ENCODE measurements at regions not wholly inside any gene's neighbourhood (a gene's known extent, or its start where the extent isn't known, plus 50 kb on each side); places are given as distances from the start of the nearest gene placed in this dataset.

DNA sequence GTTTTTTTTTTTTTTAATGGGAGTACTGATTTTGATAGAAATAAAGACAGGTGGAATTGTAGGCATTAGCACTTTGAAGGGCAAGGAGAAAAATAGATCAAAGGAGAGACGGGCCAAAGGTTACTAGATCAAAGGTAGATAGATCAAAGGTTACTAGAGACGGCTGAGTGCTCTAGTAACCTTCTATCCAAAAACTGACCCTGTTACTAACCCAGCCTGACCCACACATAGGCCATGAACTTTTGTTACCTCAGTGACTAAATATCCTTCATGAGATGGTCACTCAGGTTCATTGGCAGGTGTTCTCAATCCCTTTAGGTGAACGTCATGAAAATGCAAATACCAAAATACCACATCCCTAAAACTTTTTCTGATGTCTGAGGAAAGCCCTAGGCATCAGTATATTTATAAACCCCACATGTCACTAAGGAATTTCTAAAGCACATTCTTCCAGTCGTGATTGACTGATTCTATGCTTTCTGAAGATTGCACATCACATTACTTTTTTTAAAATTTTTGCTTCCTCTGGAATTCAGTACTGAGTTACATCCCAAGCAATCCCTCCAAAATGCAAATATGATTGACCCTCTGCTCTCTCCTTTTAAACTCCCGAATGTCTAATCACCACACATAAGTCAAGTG is 772.7 kb downstream of the BRINP1 start:
- no peak for DNase-seq

DNA sequence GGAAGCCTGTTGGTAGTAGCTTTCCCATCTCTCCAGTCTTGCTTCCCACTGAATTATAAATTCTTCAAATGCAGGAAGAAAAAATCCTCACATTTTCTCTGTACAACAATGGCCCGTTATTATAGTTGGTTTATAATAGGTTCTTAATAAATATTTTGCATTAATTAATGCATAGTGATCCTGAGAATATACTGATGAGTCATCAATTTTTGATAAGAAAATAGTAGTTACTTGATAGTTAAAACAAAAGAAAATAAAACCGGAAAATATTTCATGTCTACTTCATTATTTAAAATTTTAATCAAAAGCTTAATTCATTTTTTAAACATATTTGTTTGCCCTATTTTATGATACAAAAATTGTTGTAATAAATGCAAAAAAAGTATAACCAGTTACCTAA is 762.6 kb downstream of the BRINP1 start:
- DNase-seq: no peak

DNA sequence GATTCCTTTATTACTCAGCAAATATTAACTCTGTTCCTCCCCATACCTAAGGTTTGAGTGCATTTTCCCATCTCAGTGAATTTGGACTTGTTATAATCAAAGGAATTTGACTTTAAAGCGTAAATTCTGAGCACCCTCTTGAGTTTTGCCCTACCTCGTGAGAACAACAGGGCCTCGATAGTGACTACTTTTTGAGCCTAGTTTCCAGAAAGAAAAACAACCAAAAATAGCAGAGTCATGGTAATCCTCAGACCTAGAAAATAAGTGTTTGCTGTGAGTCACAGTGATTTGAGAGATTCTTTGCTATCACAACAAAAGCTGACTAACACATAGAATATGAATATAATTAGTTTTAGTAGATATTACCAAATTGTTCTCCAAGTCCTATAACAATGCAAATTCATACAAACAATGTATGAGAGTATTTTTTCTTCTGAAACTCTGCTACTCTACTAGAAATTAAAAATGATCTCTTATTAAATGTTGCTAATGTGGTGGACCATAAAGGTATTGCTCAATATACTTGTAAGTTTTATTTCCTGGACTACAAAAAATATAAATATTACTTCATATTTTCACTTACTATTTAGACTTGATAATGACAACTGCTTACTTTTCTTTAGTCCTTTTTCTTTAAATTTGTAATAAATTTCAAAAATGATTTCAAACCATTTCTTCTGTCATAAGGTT is 759.7 kb downstream of the BRINP1 start:
- DNase-seq: peak; percentile 74

DNA sequence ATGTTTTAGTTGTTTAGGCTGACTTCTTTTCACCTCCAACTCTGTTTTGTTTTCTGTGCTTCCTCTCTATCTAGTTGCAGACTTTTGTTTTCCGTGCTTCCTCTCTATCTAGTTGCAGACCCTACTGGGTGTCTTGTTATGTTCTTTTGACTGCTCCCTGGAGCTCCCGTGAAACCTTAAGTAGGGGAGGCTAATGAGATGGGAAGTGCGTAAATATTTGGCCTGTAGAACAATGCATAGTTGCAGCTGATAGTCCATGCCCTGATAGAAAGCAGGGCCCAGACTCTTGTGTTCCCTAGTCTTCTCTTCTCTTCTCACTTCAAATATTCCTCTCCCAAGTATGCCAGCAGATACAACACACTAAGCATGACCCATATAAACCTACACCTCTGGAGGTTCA is 757.0 kb downstream of the BRINP1 start:
- no peak for DNase-seq

DNA sequence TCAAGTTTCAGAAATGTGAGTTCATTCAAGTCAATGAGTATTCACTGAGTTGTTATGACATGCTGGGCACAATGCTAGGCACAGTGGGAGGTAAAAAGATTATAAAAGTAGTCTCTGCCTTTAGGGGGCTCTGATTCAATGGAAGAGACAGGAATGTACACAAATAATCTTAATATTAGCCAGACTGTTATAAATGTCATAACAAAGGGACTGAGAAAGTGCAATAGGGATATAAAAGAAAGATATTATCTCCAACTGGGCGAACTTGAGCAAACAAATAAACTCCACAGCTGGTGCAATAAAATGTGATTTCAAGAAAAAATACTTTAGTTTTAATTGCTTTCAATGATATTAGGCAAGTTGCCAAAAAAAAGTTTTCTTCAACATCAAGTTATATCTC is 755.2 kb downstream of the BRINP1 start:
- no peak for DNase-seq

DNA sequence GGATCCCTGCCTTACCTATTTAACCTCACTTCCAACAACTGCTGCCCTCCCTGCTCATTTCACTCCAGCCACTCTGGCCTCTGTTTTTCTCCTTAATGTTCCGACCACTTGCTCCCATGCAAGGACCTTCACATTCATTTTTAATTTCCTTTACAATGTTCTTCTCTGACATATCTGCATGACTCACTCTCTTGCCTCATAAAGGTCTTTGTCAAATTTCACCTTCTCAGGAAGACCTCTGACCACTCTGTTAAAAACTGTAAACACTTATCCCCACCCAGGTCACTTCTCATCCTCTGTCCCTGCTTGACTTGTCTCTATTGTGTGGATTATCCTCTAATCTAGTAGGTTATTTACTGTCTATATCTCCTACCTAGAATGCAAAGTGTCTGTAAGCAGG is 751.2 kb downstream of the BRINP1 start:
- no peak for DNase-seq

DNA sequence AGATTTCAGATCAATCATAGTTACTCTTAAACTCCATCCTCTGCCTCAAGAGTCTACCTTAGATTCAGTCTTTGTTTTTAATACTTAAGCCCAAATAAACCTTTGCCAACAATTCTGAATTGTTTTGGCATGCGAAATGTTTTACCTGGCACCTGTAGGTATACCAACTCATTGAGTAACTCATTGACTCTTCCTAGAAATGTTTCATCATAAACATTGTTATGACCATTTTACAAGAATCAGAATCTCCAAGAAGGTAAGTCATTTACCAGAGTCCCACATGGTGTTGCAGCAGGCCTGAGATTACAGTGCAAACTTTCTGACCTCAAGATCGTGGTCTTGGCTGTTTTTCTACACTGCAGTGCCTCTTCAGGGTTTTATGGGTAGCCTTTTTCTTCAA is 750.4 kb downstream of the BRINP1 start:
- DNase-seq: no peak

DNA sequence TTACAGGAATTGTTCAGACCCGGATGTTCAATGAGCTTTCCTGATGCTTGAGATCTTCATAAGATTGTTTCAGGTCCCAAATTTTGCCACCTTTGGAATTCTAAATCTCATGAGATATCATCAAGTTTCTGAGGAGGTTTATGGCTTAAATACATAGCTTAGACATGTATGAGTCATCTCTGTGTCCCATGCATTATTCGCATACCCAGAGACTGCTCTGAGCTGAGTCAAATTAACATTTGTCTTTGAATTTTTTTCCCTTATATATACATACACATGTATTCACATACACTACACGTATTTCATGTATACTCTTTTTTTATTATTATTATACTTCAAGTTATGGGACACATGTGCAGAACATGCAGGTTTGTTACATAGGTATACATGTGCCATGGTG is 744.6 kb downstream of the BRINP1 start:
- DNase-seq: no peak

DNA sequence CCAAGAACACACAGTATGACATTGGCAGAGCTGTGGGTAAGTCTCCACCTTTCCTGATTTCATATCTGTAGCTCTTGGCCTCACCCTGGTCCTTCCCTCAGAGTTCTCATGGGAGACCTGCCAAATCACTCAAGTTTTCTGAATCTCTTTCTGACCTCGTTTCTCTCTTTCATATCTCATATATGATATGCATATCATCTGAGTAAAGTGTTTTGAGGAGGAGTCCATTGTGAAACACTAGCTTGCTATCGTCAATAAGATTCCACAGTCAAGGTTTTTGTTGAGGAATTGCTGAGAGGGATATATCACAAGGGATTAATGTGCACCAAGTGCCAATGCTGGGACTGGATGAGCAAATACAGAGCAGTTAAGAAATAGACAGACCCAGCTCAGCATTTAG is 739.2 kb downstream of the BRINP1 start:
- no peak for DNase-seq

DNA sequence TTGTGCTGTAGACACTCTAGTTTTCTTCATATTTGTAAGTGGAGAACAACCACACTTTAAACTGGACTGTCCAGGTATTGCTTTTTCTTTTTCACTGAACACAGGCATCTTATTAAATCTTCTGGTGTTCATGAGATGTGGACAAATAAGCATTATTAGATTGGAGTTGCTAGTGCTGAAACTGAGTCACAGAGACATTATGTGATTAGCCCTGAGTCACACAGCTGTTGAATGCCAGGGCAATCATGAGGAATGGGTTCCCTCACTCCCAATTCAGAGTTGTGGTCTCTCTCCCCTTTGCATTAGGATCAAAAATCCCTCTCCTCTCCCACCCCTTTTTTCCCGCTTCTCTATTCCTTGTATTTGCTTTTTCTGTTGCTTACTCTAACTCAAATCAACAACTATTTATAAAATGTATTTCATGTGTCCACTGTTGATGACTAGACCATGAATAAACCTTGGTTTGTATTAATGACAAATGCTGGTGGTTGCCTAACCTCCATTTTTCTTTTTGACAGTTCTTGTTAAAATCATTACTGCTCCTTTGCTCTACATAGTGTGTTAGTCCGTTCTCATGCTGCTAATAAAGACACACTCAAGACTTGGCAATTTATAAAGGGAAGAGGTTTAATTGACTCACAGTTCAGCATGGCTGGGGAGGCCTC is 738.2 kb downstream of the BRINP1 start:
- no peak for DNase-seq

DNA sequence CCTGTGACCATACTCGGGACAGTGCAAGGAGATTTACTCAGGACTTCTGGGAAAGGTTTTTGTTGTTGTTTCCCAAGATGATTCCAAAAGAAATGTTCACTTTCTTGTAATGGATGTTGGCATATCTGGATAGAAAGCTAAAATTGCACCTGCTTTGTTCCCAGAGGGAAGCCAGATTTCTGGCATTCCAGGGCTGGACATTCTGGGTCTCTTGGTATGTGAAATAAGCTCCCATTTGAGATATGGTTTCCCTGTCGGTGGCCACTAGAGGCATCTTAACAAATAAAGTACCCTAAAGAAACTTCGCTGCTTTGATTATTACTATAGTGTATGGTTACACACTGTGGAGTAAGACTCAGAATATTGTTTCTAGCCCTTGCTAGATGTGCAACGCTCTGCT is 737.3 kb downstream of the BRINP1 start:
- no peak for DNase-seq

DNA sequence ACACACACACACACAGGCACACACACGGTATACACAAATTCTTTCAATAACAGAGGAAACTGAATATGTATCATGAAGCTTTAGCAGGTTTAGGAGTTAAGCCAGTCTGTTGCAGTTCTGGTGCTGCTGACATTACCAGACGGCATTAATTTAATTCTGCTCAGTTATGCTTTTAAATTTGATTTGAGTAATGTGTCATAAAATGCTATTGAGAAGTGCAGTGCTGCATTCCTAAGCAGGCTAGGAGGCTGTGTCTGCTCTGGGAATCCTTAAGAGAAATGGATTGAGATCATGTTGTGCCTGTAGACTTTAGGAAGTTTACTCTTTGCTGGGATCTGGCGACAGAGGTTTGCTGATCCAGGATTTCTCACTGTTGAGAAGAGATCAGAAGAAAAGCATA is 733.8 kb downstream of the BRINP1 start:
- peak; percentile 2 for DNase-seq

DNA sequence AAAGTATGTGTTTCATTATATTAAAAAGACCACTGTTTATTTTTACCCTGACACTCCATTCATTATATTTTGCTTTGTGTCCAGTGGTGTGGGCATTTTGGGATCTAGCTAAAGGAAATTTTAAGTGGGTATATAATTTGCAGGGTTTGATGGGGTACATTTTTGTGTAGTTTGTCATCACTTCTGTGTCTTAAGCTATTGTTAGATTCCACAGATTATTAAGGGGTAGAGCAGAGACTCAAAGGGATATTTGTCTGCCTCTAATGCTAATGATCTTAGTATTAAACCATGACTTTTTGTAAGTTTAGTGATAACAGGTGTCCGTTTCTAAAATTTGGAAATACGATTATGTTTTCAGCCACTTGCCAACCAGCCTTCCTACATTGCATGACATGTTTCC is 731.6 kb downstream of the BRINP1 start:
- DNase-seq: no peak

DNA sequence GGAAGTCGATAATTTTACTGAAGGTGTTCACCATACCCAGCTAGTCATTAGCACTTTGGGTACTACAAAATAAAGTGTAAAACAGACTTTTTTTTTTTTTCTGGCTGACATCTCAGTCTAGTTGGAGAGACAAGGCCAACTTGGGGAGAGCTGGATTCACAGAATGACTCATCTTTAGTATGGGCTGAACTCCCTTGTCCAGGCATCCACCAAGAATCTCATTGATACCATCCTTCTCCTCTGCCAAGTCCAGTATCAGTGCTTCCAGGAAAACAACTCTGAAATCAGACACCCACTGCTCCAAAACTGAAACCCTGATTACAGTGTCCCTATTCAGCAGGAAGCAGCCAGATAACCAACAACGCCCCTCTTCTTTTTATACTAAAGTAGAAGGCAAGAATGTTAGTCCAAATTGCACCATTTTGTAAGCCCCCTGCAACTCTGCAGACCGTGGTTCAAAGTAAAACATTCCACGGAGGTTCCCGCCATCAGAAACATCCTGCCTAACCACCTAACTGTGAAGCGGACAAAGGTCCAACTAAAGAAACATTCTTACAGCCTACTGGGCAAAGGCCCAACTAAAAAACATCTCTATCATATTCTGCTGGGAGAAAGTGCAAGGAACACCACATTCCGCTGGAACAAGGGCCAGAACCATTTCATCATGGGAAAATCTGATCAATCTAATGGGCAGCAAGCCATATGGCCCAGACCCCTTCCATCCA is 728.2 kb downstream of the BRINP1 start:
- DNase-seq: no peak

DNA sequence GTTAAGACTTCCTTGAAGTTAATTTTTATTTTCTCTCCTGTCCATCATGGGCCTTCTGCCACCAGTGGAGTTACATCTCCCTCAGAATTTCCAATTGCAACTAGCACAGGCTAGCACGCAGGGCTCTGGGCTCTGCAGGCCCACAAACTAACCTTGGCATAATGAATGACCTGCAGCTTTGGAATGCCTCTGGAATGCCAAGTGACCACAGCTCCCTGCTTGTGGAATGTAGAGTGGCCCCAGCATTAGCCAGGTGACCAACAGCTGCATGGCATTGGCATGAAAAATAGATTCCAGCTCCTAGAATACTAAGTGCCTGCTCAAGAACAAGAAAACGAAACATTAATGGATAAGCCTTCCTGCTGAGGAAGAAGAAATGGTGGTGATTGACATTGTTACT is 726.1 kb downstream of the BRINP1 start:
- peak; percentile 12 for DNase-seq

DNA sequence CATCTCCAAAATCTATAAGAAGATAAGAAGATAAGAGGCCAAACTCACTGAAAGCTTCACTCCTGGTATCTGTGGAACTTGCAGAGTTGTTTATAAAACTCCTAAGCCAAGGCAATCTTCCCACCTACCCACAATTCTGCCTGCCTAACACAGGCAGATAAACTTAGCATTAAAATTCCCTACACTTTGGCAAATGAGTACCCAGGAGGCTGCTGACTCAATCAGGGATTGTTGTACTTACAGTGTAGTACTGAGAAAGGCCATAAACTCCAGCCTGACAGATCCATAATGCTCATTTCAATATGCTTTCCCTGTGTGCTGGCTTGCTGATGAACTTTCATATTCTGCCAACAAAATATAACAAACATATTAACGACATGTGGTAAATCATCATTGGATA is 725.2 kb downstream of the BRINP1 start:
- DNase-seq: no peak

DNA sequence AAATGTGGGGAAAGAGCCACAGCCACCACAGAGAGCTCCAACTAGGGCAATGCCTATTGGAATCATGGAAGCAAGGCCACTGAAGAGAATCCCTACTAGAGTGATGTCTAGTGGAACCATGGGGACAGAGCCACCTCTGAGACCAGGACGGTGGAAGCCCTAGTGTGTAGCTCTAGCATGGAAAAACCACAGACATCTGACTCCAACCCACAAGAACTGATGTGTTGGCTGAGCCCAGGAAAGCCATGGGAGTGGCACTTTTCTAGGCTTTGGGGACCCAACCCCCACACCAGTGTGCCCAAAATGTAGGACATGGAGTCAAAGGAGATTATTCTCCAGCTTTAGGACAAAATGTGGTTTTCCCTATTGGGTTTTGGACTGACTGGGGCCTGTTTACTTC is 721.9 kb downstream of the BRINP1 start:
- no peak for DNase-seq

DNA sequence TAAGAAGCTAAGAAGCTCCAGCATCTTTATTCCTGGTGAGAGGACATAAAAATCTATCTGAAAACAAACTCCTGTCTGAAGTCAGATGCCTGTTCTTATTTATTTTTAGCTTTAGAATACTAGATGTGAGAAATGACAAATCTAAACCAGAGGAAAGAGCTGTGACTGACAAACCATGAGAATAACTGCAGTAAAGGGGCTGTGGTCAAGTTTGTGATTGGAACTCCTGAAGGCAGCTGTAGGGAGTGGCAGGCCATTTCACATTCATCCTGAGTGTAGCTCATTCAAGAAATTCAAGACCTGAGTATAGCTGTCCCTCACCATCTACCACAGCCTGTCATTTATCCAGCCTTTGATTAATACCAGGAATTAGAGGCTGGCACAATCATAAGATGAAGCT is 718.8 kb downstream of the BRINP1 start:
- DNase-seq: no peak

DNA sequence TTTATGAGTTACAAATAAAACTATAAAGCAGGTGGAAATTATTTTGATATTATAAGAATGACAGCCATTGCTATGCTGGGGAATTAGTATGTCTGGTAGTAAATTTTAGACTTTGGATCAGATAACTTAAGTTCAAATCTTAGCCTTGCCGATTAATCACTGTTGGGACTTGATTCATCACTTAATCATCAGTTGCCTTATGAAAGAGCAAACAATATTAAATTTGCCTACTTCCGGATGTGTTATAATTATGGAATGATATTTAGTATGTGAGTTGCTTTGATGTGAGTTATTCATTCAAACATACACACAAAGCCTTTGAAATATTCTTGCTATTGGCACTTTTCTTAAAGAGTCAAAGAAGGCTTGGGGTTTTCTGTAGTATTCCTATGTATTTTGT is 717.7 kb downstream of the BRINP1 start:
- no peak for DNase-seq

DNA sequence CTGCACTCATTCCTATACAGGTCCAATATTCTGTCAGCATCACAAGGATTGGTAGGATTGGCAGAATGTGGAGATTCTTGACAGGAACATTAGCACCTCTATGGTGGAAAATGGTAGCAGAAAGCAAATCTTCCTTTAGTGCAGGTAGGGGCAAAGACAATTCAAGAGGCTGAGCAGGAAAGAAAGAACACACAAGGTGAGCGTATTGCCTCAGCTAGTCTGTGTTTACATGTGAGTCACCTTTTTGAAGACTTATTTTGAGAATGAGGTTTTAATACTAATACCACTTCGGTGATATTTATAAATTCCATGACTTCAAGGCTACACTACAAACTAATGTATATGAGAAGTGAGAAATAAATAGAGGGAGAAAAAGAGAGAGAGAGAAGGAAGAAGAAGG is 717.0 kb downstream of the BRINP1 start:
- no peak for DNase-seq

DNA sequence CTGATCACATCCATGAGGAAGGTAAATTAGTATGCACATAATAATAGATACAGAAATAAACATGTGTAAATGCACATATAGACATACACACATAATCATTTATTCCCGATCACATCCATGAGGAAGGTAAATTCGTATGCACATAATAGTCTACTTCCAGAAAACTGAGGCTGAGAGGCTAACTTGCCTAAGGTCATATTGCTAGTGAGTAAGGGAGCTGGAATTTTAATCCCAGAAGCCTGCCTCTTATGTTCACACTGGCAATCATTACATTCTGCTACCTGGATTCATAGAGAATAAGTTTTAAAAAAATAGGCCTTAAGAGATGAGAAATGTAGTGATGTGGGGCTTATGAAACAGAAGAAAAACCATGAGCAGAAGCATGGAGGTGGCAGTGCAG is 716.3 kb downstream of the BRINP1 start:
- DNase-seq: no peak

DNA sequence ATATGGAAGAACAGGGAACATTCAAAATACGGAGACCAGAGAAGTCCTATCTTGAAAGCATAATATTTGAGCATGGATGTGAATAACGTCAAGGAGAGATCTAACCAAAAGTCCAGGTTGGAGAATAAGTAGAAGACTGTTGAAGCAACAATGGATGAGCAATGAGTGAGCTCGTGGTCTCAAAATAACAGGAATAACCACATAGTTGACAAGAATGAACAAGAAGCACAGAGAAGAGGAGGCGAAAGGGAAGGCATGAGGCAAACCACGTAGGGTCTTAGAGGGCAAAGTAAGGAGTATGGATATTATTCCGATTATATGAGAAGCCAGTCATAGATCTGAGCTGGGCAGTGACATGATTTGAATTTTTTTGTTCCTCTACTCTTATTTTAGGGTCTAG is 710.2 kb downstream of the BRINP1 start:
- DNase-seq: no peak

DNA sequence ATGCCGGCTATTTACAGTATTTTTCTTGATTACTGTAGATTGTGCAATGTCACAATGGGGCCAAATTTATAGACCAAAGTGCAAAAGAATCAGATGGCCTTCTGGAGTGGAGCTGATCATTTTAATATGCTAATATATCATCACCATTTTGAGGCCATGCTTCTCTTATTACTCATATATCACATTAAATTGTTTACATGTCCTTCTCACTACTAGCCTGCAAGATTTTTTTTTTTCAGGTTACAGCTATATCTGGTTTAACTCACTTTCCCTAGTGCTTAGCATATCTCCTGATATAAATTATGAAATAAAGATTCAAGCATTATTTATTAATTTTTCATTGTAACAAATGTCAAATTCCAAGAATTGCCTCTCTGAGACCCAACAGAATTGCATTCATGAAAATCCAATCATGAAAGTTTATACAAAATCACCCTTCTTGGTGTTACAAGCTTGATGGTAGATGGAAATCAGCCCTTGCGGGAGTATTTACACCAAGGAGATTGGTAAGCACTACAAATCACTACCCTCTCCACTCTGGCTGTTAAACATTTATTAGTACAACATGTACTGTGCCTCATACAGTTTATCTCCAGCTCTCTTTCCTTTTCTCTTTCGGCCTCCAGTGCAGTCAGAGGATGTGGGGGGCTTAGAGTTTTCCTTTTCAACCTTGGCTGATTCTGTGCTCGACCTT is 703.9 kb downstream of the BRINP1 start:
- no peak for DNase-seq
